Uterus (tissue), 3 donors: ENCODE measurements at regions not wholly inside any gene's neighbourhood (a gene's known extent, or its start where the extent isn't known, plus 50 kb on each side); places are given as distances from the start of the nearest gene placed in this dataset.

Experiments used
- DNase-seq, 2 donors: peaks; one replicate each; pipeline ENCODE4 v3.0.0-alpha.2; 2019 to 2020
- H3K27ac ChIP-seq, 2 donors: fragments of 200-600 bp; sonication (generic); 1 replicate in 1 of 2; 2 replicates in 1 of 2; pipeline ENCODE4 v1.5.1; 2016 to 2018
- H3K27me3 ChIP-seq, 2 donors: fragments of 200-600 bp; sonication (generic); one replicate each; pipeline ENCODE4 v1.5.1; 2018 to 2019; ENCODE audit warnings: control low read depth in 1 of 2
- H3K36me3 ChIP-seq, 2 donors: fragments of 200-600 bp; sonication (generic); one replicate each; pipeline ENCODE4 v1.5.1; 2019; ENCODE audit warnings: control low read depth in 1 of 2
- H3K4me1 ChIP-seq, 2 donors: fragments of 200-600 bp; sonication (generic); one replicate each; pipeline ENCODE4 v1.5.1; 2018 to 2019; ENCODE audit warnings: control low read depth in 1 of 2
- H3K4me3 ChIP-seq, 2 donors: fragments of 200-600 bp; sonication (generic); 1 replicate in 1 of 2; 2 replicates in 1 of 2; pipeline ENCODE4 v1.5.1; 2018 to 2019; ENCODE audit warnings: mild to moderate bottlenecking in 1 of 2
- H3K9me3 ChIP-seq, 2 donors: fragments of 200-600 bp; sonication (generic); one replicate each; pipeline ENCODE4 v1.5.1; 2019; ENCODE audit warnings: control low read depth in 1 of 2
- CTCF ChIP-seq, 4 experiments: fragments of 200-600 bp in 2 of 4; fragments of 450-650 bp in 2 of 4; sonication (generic) in 2 of 4; IDR thresholded peaks; one replicate each; pipeline ENCODE4 v1.5.1; 2016 to 2019; ENCODE audit warnings: antibody characterized with exemption in 4 of 4, mild to moderate bottlenecking in 2 of 4, moderate library complexity in 1 of 4
- POLR2A ChIP-seq, 2 donors: fragments of 450-650 bp; IDR thresholded peaks; one replicate each; pipeline ENCODE4 v1.6.1; 2016; ENCODE audit warnings: antibody characterized with exemption in 2 of 2, mild to moderate bottlenecking in 1 of 2, moderate library complexity in 1 of 2
- intact Hi-C: fragments of 100-400 bp; cut with DNase I; formaldehyde crosslinking; loops from one replicate; pipeline ENCODE4 v1.15.1; 2023; ENCODE audit warnings: low total_unique reads
- donor health status: DM: yes; HTN: yes; CAD: no.

- H3K36me3 ChIP-seq, result no peaks in the 10 kb centered on the region
- no peak overlapping the region for H3K4me3 ChIP-seq
- DNase-seq, result no peak
- no peaks in the 10 kb centered on the region for H3K9me3 ChIP-seq
- H3K4me1 ChIP-seq, result no peaks in the 10 kb centered on the region
- TF ChIP-seq POLR2A (IDR thresholded peaks at IDR 0.05) (no peak), CTCF (IDR thresholded peaks at IDR 0.05) (no peak)
- no peaks in the 10 kb centered on the region for H3K27me3 ChIP-seq
- intact Hi-C loops, result no loop called here
- H3K27ac ChIP-seq, result no peak overlapping the region
Measured at GRCh38 chr1:187634940-187635339, 806.2 kb downstream of the PLA2G4A start.

GRCh38 chr1:187638733-187639434, 810.1 kb downstream of the PLA2G4A start:
- TF ChIP-seq POLR2A (IDR thresholded peaks at IDR 0.05), result no peak
- no peak for TF ChIP-seq CTCF (IDR thresholded peaks at IDR 0.05)
- no peak for DNase-seq
- no peak overlapping the region for H3K27ac ChIP-seq
- no peak overlapping the region for H3K4me3 ChIP-seq
- intact Hi-C loops, result no loop called here
- no peaks in the 10 kb centered on the region for H3K9me3 ChIP-seq
- H3K36me3 ChIP-seq, result no peaks in the 10 kb centered on the region
- H3K27me3 ChIP-seq, result no peaks in the 10 kb centered on the region
- H3K4me1 ChIP-seq, result no peaks in the 10 kb centered on the region

- DNase-seq, result no peak
- no peaks in the 10 kb centered on the region for H3K27me3 ChIP-seq
- TF ChIP-seq POLR2A (IDR thresholded peaks at IDR 0.05), result no peak
- no peak for TF ChIP-seq CTCF (IDR thresholded peaks at IDR 0.05)
- no peaks in the 10 kb centered on the region for H3K9me3 ChIP-seq
- no peak overlapping the region for H3K27ac ChIP-seq
- H3K36me3 ChIP-seq, result no peaks in the 10 kb centered on the region
- intact Hi-C loops, result no loop called here
- H3K4me1 ChIP-seq, result no peaks in the 10 kb centered on the region
- no peak overlapping the region for H3K4me3 ChIP-seq
Measured at GRCh38 chr1:187641015-187641414, 812.3 kb downstream of the PLA2G4A start.

- Histone ChIP-seq H3K27ac (no peak overlapping the region), H3K36me3 (no peaks in the 10 kb centered on the region), H3K4me1 (no peaks in the 10 kb centered on the region), H3K4me3 (no peak overlapping the region), H3K27me3 (no peaks in the 10 kb centered on the region), H3K9me3 (no peaks in the 10 kb centered on the region)
- intact Hi-C loops, result no loop called here
- no peak for DNase-seq
- no peak for TF ChIP-seq POLR2A (IDR thresholded peaks at IDR 0.05)
- TF ChIP-seq CTCF (IDR thresholded peaks at IDR 0.05), result no peak
Measured at GRCh38 chr1:187641463-187641862, 812.7 kb downstream of the PLA2G4A start.

GRCh38 chr1:187641907-187642306, 813.2 kb downstream of the PLA2G4A start:
- H3K36me3 ChIP-seq, result no peaks in the 10 kb centered on the region
- no peaks in the 10 kb centered on the region for H3K4me1 ChIP-seq
- no peaks in the 10 kb centered on the region for H3K9me3 ChIP-seq
- intact Hi-C loops, result no loop called here
- no peak for TF ChIP-seq POLR2A (IDR thresholded peaks at IDR 0.05)
- TF ChIP-seq CTCF (IDR thresholded peaks at IDR 0.05), result no peak
- no peak overlapping the region for H3K27ac ChIP-seq
- no peak overlapping the region for H3K4me3 ChIP-seq
- no peaks in the 10 kb centered on the region for H3K27me3 ChIP-seq
- no peak for DNase-seq
